Heart left ventricle (tissue), 13 donors: ENCODE measurements at regions not wholly inside any gene's neighbourhood (a gene's known extent, or its start where the extent isn't known, plus 50 kb on each side); places are given as distances from the start of the nearest gene placed in this dataset.

Experiments used
- CTCF ChIP-seq, 12 donors: fragments of 200-600 bp; sonication (generic) in 4 of 12; IDR thresholded peaks; one replicate each; pipeline versions ENCODE4 v1.5.0 to v1.8.0; 2018 to 2022; ENCODE audit warnings: antibody characterized with exemption in 12 of 12, mild to moderate bottlenecking in 5 of 12
- POLR2A ChIP-seq, 2 donors: fragments of 450-650 bp; IDR thresholded peaks; one replicate each; pipeline ENCODE4 v1.6.1; 2017; ENCODE audit warnings: antibody characterized with exemption in 2 of 2, mild to moderate bottlenecking in 2 of 2, moderate library complexity in 2 of 2
- donor health status: ischemic (EF 13 %, LVEDD 7.1; RV severe dilation, severe dysfunction).
- donor health status: DM: no; HTN: yes; CAD: no.
- donor health status: DM: no; HTN: no; CAD: no.
- donor health status: ischemic (EF 25% LVEDD 6.9; RV normal size, moderate dysfunction).
- donor health status: ischemic (EF 25% LVEDD 5.7; RV mildly dilated, moderate dysfunction).
- donor health status: ischemic (EF 35%, LVEDD 5.7; RV mildly dilated, moderate dysfunction).
- donor health status: nonischemic (EF 11% LVEDD 7.7; RV severe dilation, severe dysfunction).
- donor health status: DM: yes; HTN: yes; CAD: no.
- donor health status: PGD.
- donor health status: ischemic (EF 29% LVEDD 5.4; RV normal size, mild dysfunction).
- donor health status: nonischemic (EF 23%, LVEDD 6.1; RV moderate dilation, normal function).

GRCh38 chr17:71247441-71248015 lies 873.3 kb upstream of the SOX9 start:
- TF ChIP-seq POLR2A (IDR thresholded peaks at IDR 0.05) (no peak), CTCF (IDR thresholded peaks at IDR 0.05) (no peak)
